GM12875 (cell line): ENCODE measurements at regions not wholly inside any gene's neighbourhood (a gene's known extent, or its start where the extent isn't known, plus 50 kb on each side); places are given as distances from the start of the nearest gene placed in this dataset.

Experiments
- H3K4me3 ChIP-seq: one replicate; pipeline ENCODE4 v1.5.1; 2011; ENCODE audit warnings: low read depth, low read length, control low read depth
- TF ChIP-seq, protein P1 (sequence below): IDR thresholded peaks from 2 replicates; pipeline ENCODE4 v1.5.1; 2011; ENCODE audit warnings: low read depth, mild to moderate bottlenecking, control low read depth, inconsistent platforms, low read length, moderate library complexity, borderline replicate concordance; ENCODE audit not compliant: insufficient read depth

DNA sequence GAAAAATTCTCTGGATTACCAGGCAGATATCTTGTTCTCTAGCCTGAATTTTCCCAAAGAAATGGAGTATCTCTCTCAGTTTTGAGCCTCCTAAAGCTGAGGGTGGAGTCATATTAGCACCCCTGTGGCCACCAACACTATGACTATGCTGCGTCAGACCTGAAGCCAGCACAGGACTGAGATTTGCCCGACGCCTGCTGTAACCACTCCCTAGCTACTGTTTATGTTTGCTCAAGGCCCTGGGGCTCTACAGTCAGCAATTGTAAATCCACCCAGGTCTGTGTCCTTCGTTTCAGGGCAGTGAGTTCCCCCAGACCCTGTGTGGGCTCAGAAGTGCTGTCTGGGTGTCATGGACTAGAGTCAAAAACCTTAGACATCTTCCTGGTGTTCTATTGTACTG lies 61.4 kb downstream of the ZXDA start:
- TF ChIP-seq, protein P1, sequence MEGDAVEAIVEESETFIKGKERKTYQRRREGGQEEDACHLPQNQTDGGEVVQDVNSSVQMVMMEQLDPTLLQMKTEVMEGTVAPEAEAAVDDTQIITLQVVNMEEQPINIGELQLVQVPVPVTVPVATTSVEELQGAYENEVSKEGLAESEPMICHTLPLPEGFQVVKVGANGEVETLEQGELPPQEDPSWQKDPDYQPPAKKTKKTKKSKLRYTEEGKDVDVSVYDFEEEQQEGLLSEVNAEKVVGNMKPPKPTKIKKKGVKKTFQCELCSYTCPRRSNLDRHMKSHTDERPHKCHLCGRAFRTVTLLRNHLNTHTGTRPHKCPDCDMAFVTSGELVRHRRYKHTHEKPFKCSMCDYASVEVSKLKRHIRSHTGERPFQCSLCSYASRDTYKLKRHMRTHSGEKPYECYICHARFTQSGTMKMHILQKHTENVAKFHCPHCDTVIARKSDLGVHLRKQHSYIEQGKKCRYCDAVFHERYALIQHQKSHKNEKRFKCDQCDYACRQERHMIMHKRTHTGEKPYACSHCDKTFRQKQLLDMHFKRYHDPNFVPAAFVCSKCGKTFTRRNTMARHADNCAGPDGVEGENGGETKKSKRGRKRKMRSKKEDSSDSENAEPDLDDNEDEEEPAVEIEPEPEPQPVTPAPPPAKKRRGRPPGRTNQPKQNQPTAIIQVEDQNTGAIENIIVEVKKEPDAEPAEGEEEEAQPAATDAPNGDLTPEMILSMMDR = no peak
- no peak overlapping the region for H3K4me3 ChIP-seq

DNA sequence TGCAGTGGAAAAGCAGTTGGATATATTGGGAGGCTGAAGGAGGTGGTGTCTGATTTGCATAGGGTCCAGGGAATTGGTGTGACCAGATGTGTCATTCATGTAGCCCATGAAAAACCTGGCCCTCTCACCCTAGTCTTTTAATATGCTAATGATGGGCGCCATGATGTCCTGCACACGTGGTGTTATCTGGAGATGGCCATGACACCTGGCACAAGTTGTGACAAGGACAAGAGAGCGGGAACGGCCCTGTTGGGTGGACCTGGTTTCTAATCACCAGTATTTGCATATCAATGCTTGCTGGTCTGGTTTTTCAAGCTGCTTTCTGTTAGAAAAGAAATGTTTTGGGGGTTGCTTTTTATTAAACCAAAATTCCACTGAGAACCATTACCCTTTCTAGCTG lies 87.4 kb downstream of the ZXDA start:
- H3K4me3 ChIP-seq = no peak overlapping the region
- TF ChIP-seq, protein P1 = no peak

DNA sequence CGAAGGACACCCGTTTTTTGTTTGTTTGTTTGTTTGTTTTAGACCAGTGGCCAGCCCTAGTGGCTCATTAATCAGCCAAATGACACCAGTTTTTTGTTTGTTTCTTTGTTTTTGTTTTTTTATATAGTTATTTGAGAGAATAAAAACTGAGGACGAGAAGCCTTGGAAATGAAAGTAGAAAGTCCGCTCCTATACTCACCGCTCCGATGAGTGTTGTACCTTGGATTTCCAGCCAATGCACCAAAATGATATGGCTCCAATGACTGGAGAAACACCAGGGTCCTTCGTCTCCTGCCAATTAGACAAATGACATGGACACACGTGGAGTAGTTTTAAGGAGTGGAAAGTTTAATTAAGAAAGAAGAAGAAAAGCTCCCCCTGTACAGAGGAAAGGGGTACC lies 87.9 kb downstream of the ZXDA start:
- TF ChIP-seq, protein P1 = no peak
- H3K4me3 ChIP-seq = no peak overlapping the region

DNA sequence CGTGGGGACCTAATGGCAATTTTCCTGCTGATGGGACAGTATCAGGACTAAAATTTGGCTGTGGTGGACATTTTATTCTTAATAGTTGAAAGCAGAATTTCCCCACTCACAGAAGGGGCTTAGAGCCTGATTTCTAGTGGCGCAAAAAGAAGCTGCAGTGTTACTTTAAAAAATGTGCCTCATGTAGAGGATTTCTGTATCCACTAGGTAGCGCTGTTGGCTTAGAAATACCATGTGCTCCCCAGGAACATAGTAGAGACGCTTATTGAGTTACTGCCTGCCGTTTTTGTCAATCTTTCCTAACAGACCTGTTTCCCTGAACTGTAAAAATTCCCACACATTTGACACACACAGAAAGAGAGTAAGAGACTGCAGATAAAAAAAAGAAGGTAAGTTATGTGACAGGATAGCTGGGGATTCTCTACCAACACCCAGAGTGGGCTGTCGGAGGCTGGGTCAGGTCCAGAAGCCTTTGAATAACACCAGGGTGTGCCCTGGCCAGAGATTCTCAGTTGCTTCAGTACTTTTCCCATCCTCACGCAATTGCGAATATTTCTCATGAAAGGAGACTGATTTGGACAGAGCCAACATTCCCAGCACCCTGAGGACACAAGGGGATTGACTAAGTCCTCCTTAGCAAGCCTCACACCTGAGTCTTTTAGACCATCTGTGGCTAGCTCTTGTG lies 88.4 kb downstream of the ZXDA start:
- TF ChIP-seq, protein P1 = peak; percentile 58; the same call in 1 of the 2 replicates
- no peak overlapping the region for H3K4me3 ChIP-seq

DNA sequence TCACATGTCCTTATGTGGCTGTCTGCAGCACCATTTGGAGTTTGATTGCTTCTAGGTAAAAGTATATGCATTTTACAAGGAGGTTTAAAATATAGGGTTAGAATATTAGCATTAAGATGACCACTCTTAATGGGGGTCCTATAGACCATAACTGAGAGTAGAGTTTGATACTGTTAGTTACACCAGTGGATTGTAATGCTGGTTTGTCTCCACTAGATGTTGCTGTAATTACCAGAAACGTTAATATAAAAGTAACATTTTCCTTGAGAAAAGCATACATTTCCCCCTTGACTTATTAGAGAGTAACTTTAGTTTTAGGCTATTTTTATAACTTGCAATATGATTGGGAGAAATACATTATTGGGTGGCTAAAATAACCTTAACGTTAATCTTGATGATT lies 93.0 kb downstream of the ZXDA start:
- TF ChIP-seq, protein P1 = 0 out of 2 replicates have a peak, but pooled peaks have one; percentile 28
- H3K4me3 ChIP-seq = no peak overlapping the region

DNA sequence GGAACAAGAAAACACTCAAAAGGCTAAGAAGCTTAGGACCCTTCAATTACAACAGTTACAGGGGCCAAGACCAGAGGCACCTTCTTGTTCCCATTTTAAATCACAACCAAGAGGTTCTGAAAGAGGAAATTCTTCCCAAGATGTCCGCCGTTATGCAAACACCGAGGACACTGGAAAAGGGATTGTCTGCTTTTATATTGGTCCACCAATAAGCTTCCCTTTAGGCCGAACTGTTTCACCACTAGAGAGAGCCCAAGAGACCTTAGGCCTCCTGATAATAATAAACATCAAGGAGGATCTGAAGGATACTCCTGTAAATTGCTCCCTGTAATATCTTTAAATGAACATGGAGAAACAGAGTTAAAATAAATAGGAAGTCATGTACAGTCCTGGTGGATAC lies 92.6 kb upstream of the NLRP2B start:
- no peak overlapping the region for H3K4me3 ChIP-seq
- TF ChIP-seq, protein P1 = no peak

DNA sequence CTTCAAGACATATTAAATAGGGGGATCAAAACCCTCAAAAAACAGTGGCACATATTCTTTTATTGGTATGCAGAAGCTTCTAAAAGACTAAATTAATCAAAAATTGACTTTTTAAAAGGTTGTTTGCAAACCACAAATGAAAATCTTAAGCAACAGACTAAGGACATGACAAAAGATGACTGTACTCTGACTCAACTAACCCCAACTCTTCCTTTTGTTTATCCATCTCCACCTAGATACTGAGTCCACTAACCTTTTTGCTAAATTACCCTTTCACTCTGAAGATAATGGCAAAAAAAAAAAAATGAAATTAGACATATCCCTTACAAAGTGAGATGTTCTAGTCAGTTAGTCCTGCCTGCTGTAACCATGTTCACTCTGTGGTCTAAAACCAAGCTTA lies 91.6 kb upstream of the NLRP2B start:
- no peak overlapping the region for H3K4me3 ChIP-seq
- TF ChIP-seq, protein P1 = no peak
